ENCODE measurements at regions not wholly inside any gene's neighbourhood (a gene's known extent, or its start where the extent isn't known, plus 50 kb on each side); places are given as distances from the start of the nearest gene placed in this dataset.

- Histone ChIP-seq H3K9me2 (ENCODE audit: insufficient read depth, low read length) (no peaks in the 10 kb centered on the region), H3K27ac (ENCODE audit: low read length) (no peak overlapping the region), H3K9me3 (ENCODE audit: low read length) (no peaks in the 10 kb centered on the region), H3F3A (ENCODE audit: insufficient read depth, low read length, poor library complexity, severe bottlenecking) (no peaks in the 10 kb centered on the region), H3K9ac (ENCODE audit: low read length) (no peak overlapping the region), H3K36me3 (ENCODE audit: insufficient read depth, low read length) (no peaks in the 10 kb centered on the region), H3K4me3 (ENCODE audit: low read length) (no peak overlapping the region), H2AFZ (ENCODE audit: low read depth, low read length) (no peak overlapping the region), H3K4me2 (ENCODE audit: low read length) (no peak overlapping the region), H4K20me1 (ENCODE audit: insufficient read depth) (no peaks in the 10 kb centered on the region), H3K79me2 (replicated peaks; ENCODE audit: insufficient read depth, low read length) (no peaks in the 10 kb centered on the region), H3K27me3 (ENCODE audit: insufficient read depth, low read depth, low read length) (no peaks in the 10 kb centered on the region)
- TF ChIP-seq RAD21 (conservative IDR thresholded peaks at IDR 0.05) (no peak), MXI1 (conservative IDR thresholded peaks at IDR 0.05; ENCODE audit: poor library complexity, severe bottlenecking) (no peak), POLR2AphosphoS5 (IDR thresholded peaks at IDR 0.05) (no peak), TAF1 (IDR thresholded peaks at IDR 0.05; ENCODE audit: low read depth) (no peak), EZH2 (IDR thresholded peaks at IDR 0.05; ENCODE audit: borderline replicate concordance, insufficient read depth, low read length, poor library complexity, severe bottlenecking) (no peak), EP300 (conservative IDR thresholded peaks at IDR 0.05; ENCODE audit: poor library complexity, severe bottlenecking) (no peak), SMC3 (conservative IDR thresholded peaks at IDR 0.05; ENCODE audit: poor library complexity) (no peak)
- TF ChIP-seq, protein P1, sequence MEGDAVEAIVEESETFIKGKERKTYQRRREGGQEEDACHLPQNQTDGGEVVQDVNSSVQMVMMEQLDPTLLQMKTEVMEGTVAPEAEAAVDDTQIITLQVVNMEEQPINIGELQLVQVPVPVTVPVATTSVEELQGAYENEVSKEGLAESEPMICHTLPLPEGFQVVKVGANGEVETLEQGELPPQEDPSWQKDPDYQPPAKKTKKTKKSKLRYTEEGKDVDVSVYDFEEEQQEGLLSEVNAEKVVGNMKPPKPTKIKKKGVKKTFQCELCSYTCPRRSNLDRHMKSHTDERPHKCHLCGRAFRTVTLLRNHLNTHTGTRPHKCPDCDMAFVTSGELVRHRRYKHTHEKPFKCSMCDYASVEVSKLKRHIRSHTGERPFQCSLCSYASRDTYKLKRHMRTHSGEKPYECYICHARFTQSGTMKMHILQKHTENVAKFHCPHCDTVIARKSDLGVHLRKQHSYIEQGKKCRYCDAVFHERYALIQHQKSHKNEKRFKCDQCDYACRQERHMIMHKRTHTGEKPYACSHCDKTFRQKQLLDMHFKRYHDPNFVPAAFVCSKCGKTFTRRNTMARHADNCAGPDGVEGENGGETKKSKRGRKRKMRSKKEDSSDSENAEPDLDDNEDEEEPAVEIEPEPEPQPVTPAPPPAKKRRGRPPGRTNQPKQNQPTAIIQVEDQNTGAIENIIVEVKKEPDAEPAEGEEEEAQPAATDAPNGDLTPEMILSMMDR (IDR thresholded peaks at IDR 0.05; ENCODE audit: poor library complexity, severe bottlenecking) = no peak
- TF ChIP-seq, protein P2, sequence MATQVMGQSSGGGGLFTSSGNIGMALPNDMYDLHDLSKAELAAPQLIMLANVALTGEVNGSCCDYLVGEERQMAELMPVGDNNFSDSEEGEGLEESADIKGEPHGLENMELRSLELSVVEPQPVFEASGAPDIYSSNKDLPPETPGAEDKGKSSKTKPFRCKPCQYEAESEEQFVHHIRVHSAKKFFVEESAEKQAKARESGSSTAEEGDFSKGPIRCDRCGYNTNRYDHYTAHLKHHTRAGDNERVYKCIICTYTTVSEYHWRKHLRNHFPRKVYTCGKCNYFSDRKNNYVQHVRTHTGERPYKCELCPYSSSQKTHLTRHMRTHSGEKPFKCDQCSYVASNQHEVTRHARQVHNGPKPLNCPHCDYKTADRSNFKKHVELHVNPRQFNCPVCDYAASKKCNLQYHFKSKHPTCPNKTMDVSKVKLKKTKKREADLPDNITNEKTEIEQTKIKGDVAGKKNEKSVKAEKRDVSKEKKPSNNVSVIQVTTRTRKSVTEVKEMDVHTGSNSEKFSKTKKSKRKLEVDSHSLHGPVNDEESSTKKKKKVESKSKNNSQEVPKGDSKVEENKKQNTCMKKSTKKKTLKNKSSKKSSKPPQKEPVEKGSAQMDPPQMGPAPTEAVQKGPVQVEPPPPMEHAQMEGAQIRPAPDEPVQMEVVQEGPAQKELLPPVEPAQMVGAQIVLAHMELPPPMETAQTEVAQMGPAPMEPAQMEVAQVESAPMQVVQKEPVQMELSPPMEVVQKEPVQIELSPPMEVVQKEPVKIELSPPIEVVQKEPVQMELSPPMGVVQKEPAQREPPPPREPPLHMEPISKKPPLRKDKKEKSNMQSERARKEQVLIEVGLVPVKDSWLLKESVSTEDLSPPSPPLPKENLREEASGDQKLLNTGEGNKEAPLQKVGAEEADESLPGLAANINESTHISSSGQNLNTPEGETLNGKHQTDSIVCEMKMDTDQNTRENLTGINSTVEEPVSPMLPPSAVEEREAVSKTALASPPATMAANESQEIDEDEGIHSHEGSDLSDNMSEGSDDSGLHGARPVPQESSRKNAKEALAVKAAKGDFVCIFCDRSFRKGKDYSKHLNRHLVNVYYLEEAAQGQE (IDR thresholded peaks at IDR 0.05; ENCODE audit: borderline replicate concordance) = no peak
Observed at GRCh38 chr1:234681065-234681464, 71.1 kb upstream of the IRF2BP2 start.

- no peak overlapping the region for H3K4me3 ChIP-seq (ENCODE audit: low read length)
- no peaks in the 10 kb centered on the region for H3K27me3 ChIP-seq (ENCODE audit: insufficient read depth, low read depth, low read length)
- no peak overlapping the region for H2AFZ ChIP-seq (ENCODE audit: low read depth, low read length)
- TF ChIP-seq, protein P1 (IDR thresholded peaks at IDR 0.05; ENCODE audit: poor library complexity, severe bottlenecking) = no peak
- TF ChIP-seq SMC3 (conservative IDR thresholded peaks at IDR 0.05; ENCODE audit: poor library complexity) (no peak), EP300 (conservative IDR thresholded peaks at IDR 0.05; ENCODE audit: poor library complexity, severe bottlenecking) (no peak), POLR2AphosphoS5 (IDR thresholded peaks at IDR 0.05) (no peak)
- TF ChIP-seq, protein P2 (IDR thresholded peaks at IDR 0.05; ENCODE audit: borderline replicate concordance) = no peak
- H3K9me2 ChIP-seq (ENCODE audit: insufficient read depth, low read length) = no peaks in the 10 kb centered on the region
- no peaks in the 10 kb centered on the region for H3K36me3 ChIP-seq (ENCODE audit: insufficient read depth, low read length)
- H3K9ac ChIP-seq (ENCODE audit: low read length) = no peak overlapping the region
- no peaks in the 10 kb centered on the region for H3F3A ChIP-seq (ENCODE audit: insufficient read depth, low read length, poor library complexity, severe bottlenecking)
- H3K9me3 ChIP-seq (ENCODE audit: low read length) = no peaks in the 10 kb centered on the region
- H3K79me2 ChIP-seq (replicated peaks; ENCODE audit: insufficient read depth, low read length) = no peaks in the 10 kb centered on the region
- no peaks in the 10 kb centered on the region for H4K20me1 ChIP-seq (ENCODE audit: insufficient read depth)
- no peak overlapping the region for H3K27ac ChIP-seq (ENCODE audit: low read length)
- no peak overlapping the region for H3K4me2 ChIP-seq (ENCODE audit: low read length)
Observed at GRCh38 chr1:234680331-234680904, 70.4 kb upstream of the IRF2BP2 start.

Measured in neural cell (in vitro differentiated cells).